ENCODE measurements at regions not wholly inside any gene's neighbourhood (a gene's known extent, or its start where the extent isn't known, plus 50 kb on each side); places are given as distances from the start of the nearest gene placed in this dataset.

GRCh38 chr1:60739729-60740128 lies 342.6 kb upstream of the NFIA start:
- DNase-seq (ENCODE audit: low read depth, low spot score), result no peak
- Mint-ChIP-seq H3K36me3 (ENCODE audit: low read depth) (no peaks in the 10 kb centered on the region), H3K27me3 (ENCODE audit: low read depth) (no peaks in the 10 kb centered on the region), H3K4me3 (no peak overlapping the region), H3K27ac (ENCODE audit: unreplicated experiment) (no peak overlapping the region), H3K9me3 (no peaks in the 10 kb centered on the region), H3K4me1 (no peaks in the 10 kb centered on the region)
- no peak for TF ChIP-seq CTCF (conservative IDR thresholded peaks at IDR 0.05)

- Mint-ChIP-seq H3K4me1 (peaks cover 10% of the 10 kb centered on the region), H3K36me3 (ENCODE audit: low read depth) (peaks cover 10% of the 10 kb centered on the region), H3K4me3 (no peak overlapping the region), H3K9me3 (peaks cover 15% of the 10 kb centered on the region), H3K27ac (ENCODE audit: unreplicated experiment) (no peak overlapping the region), H3K27me3 (ENCODE audit: low read depth) (no peaks in the 10 kb centered on the region)
- DNase-seq (ENCODE audit: low read depth, low spot score), result no peak
- no peak for TF ChIP-seq CTCF (conservative IDR thresholded peaks at IDR 0.05)
These were observed 349.4 kb upstream of the NFIA start for GRCh38 chr1:60732977-60733401.

GRCh38 chr1:60731321-60731720 lies 351.0 kb upstream of the NFIA start:
- H3K4me3 Mint-ChIP-seq, result no peak overlapping the region
- H3K4me1 Mint-ChIP-seq, result peaks cover 10% of the 10 kb centered on the region
- peaks cover 15% of the 10 kb centered on the region for H3K9me3 Mint-ChIP-seq
- TF ChIP-seq CTCF (conservative IDR thresholded peaks at IDR 0.05), result no peak
- H3K36me3 Mint-ChIP-seq (ENCODE audit: low read depth), result peaks cover 10% of the 10 kb centered on the region
- no peaks in the 10 kb centered on the region for H3K27me3 Mint-ChIP-seq (ENCODE audit: low read depth)
- no peak overlapping the region for H3K27ac Mint-ChIP-seq (ENCODE audit: unreplicated experiment)
- no peak for DNase-seq (ENCODE audit: low read depth, low spot score)

- no peak overlapping the region for H3K4me3 Mint-ChIP-seq
- no peak for TF ChIP-seq CTCF (conservative IDR thresholded peaks at IDR 0.05)
- peaks cover 18% of the 10 kb centered on the region for H3K36me3 Mint-ChIP-seq (ENCODE audit: low read depth)
- H3K27ac Mint-ChIP-seq (ENCODE audit: unreplicated experiment), result no peak overlapping the region
- peaks cover under 1% of the 10 kb centered on the region for H3K4me1 Mint-ChIP-seq
- no peaks in the 10 kb centered on the region for H3K27me3 Mint-ChIP-seq (ENCODE audit: low read depth)
- no peak for DNase-seq (ENCODE audit: low read depth, low spot score)
- peaks cover 19% of the 10 kb centered on the region for H3K9me3 Mint-ChIP-seq
These were observed 354.8 kb upstream of the NFIA start for GRCh38 chr1:60727552-60727951.

GRCh38 chr1:60716472-60716871 lies 365.9 kb upstream of the NFIA start:
- no peak overlapping the region for H3K4me3 Mint-ChIP-seq
- H3K9me3 Mint-ChIP-seq, result peaks cover 10% of the 10 kb centered on the region
- peaks cover 3% of the 10 kb centered on the region for H3K4me1 Mint-ChIP-seq
- H3K27me3 Mint-ChIP-seq (ENCODE audit: low read depth), result no peaks in the 10 kb centered on the region
- TF ChIP-seq CTCF (conservative IDR thresholded peaks at IDR 0.05), result no peak
- no peak overlapping the region for H3K27ac Mint-ChIP-seq (ENCODE audit: unreplicated experiment)
- DNase-seq (ENCODE audit: low read depth, low spot score), result no peak
- peaks cover 7% of the 10 kb centered on the region for H3K36me3 Mint-ChIP-seq (ENCODE audit: low read depth)

- Mint-ChIP-seq H3K36me3 (ENCODE audit: low read depth) (peaks cover 10% of the 10 kb centered on the region), H3K4me1 (peaks cover 3% of the 10 kb centered on the region), H3K4me3 (no peak overlapping the region), H3K9me3 (peaks cover 15% of the 10 kb centered on the region), H3K27ac (ENCODE audit: unreplicated experiment) (no peak overlapping the region), H3K27me3 (ENCODE audit: low read depth) (no peaks in the 10 kb centered on the region)
- DNase-seq (ENCODE audit: low read depth, low spot score), result no peak
- TF ChIP-seq CTCF (conservative IDR thresholded peaks at IDR 0.05), result no peak
These were observed 366.4 kb upstream of the NFIA start for GRCh38 chr1:60715970-60716369.
